Uterus (tissue), 3 donors: ENCODE measurements at regions not wholly inside any gene's neighbourhood (a gene's known extent, or its start where the extent isn't known, plus 50 kb on each side); places are given as distances from the start of the nearest gene placed in this dataset.

Source experiments
- DNase-seq, 2 donors: peaks; one replicate each; pipeline ENCODE4 v3.0.0-alpha.2; 2019 to 2020
- H3K27ac ChIP-seq, 2 donors: fragments of 200-600 bp; sonication (generic); 1 replicate in 1 of 2; 2 replicates in 1 of 2; pipeline ENCODE4 v1.5.1; 2016 to 2018
- H3K27me3 ChIP-seq, 2 donors: fragments of 200-600 bp; sonication (generic); one replicate each; pipeline ENCODE4 v1.5.1; 2018 to 2019; ENCODE audit warnings: control low read depth in 1 of 2
- H3K36me3 ChIP-seq, 2 donors: fragments of 200-600 bp; sonication (generic); one replicate each; pipeline ENCODE4 v1.5.1; 2019; ENCODE audit warnings: control low read depth in 1 of 2
- H3K4me1 ChIP-seq, 2 donors: fragments of 200-600 bp; sonication (generic); one replicate each; pipeline ENCODE4 v1.5.1; 2018 to 2019; ENCODE audit warnings: control low read depth in 1 of 2
- H3K4me3 ChIP-seq, 2 donors: fragments of 200-600 bp; sonication (generic); 1 replicate in 1 of 2; 2 replicates in 1 of 2; pipeline ENCODE4 v1.5.1; 2018 to 2019; ENCODE audit warnings: mild to moderate bottlenecking in 1 of 2
- H3K9me3 ChIP-seq, 2 donors: fragments of 200-600 bp; sonication (generic); one replicate each; pipeline ENCODE4 v1.5.1; 2019; ENCODE audit warnings: control low read depth in 1 of 2
- CTCF ChIP-seq, 4 experiments: fragments of 200-600 bp in 2 of 4; fragments of 450-650 bp in 2 of 4; sonication (generic) in 2 of 4; IDR thresholded peaks; one replicate each; pipeline ENCODE4 v1.5.1; 2016 to 2019; ENCODE audit warnings: antibody characterized with exemption in 4 of 4, mild to moderate bottlenecking in 2 of 4, moderate library complexity in 1 of 4
- POLR2A ChIP-seq, 2 donors: fragments of 450-650 bp; IDR thresholded peaks; one replicate each; pipeline ENCODE4 v1.6.1; 2016; ENCODE audit warnings: antibody characterized with exemption in 2 of 2, mild to moderate bottlenecking in 1 of 2, moderate library complexity in 1 of 2
- intact Hi-C: fragments of 100-400 bp; cut with DNase I; formaldehyde crosslinking; loops from one replicate; pipeline ENCODE4 v1.15.1; 2023; ENCODE audit warnings: low total_unique reads
- donor health status: DM: yes; HTN: yes; CAD: no.

- TF ChIP-seq CTCF (IDR thresholded peaks at IDR 0.05) (no peak), POLR2A (IDR thresholded peaks at IDR 0.05) (no peak)
Measured at GRCh38 chr2:195364015-195364965, 292.7 kb upstream of the SLC39A10 start.

DNA sequence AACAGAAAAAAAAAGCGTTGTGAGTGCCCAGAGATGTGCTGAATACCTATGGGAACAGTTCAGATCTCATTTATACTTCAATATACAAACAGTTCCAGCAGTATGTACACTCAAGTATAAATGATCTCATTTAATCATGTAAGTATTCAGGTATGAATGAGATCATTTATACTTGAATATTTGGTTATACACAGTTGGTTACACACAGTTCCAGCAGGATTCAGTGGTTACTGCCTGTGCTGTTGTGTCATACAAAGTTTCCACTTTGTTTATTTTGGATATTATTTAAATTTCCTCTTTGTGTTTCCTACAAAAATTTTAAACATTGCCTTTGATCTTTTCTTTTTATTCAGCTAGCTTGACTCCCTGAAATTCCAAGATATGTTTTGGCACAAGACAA, 293.5 kb upstream of the SLC39A10 start:
- intact Hi-C loops, result no loop called here
- H3K4me1 ChIP-seq, result no peaks in the 10 kb centered on the region
- no peaks in the 10 kb centered on the region for H3K36me3 ChIP-seq
- no peaks in the 10 kb centered on the region for H3K9me3 ChIP-seq
- no peak for TF ChIP-seq POLR2A (IDR thresholded peaks at IDR 0.05)
- no peak for TF ChIP-seq CTCF (IDR thresholded peaks at IDR 0.05)
- no peak for DNase-seq
- no peak overlapping the region for H3K27ac ChIP-seq
- H3K4me3 ChIP-seq, result no peak overlapping the region
- H3K27me3 ChIP-seq, result no peaks in the 10 kb centered on the region

More at GRCh38 chr2:195364015-195364965, 292.7 kb upstream of the SLC39A10 start:
- intact Hi-C loops, result no loop called here
- Histone ChIP-seq H3K4me1 (no peaks in the 10 kb centered on the region), H3K27me3 (no peaks in the 10 kb centered on the region), H3K27ac (peak overlapping the region in 1 of 2 donors; percentile 31), H3K36me3 (no peaks in the 10 kb centered on the region), H3K4me3 (no peak overlapping the region), H3K9me3 (no peaks in the 10 kb centered on the region)
- DNase-seq, result no peak

DNA sequence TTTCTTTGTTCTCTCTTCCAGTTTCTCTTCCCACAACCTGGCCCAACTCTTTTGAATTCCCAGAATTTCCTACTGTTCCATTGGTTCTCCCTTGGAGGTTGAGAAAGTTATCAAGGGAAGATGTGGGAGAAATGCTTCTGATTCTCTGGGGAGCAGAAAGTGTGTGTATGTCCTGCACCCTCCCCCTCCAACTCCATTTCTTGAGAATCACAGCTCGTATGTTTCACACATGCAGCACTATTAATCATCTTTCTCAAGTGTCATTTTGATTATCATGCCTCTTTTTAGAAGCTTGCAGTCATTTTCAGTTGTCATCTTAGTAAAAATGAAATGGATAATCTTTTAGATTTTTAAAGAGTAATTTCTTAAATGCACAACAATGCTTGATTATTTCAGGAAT, 296.8 kb upstream of the SLC39A10 start:
- TF ChIP-seq CTCF (IDR thresholded peaks at IDR 0.05), result no peak
- TF ChIP-seq POLR2A (IDR thresholded peaks at IDR 0.05), result no peak
- H3K27ac ChIP-seq, result no peak overlapping the region
- no peak for DNase-seq

GRCh38 chr2:195359043-195359735, 297.8 kb upstream of the SLC39A10 start:
- Histone ChIP-seq H3K4me1 (no peaks in the 10 kb centered on the region), H3K27ac (no peak overlapping the region), H3K36me3 (no peaks in the 10 kb centered on the region), H3K27me3 (no peaks in the 10 kb centered on the region), H3K4me3 (no peak overlapping the region), H3K9me3 (no peaks in the 10 kb centered on the region)
- intact Hi-C loops, result no loop called here
- no peak for DNase-seq
- TF ChIP-seq POLR2A (IDR thresholded peaks at IDR 0.05), result no peak
- TF ChIP-seq CTCF (IDR thresholded peaks at IDR 0.05), result no peak

More for the DNA sequence above, 296.8 kb upstream of the SLC39A10 start:
- H3K9me3 ChIP-seq, result no peaks in the 10 kb centered on the region
- no peak overlapping the region for H3K4me3 ChIP-seq
- H3K36me3 ChIP-seq, result no peaks in the 10 kb centered on the region
- H3K4me1 ChIP-seq, result no peaks in the 10 kb centered on the region
- intact Hi-C loops, result no loop called here
- H3K27me3 ChIP-seq, result no peaks in the 10 kb centered on the region

GRCh38 chr2:195356920-195357440, 300.0 kb upstream of the SLC39A10 start:
- Histone ChIP-seq H3K27ac (no peak overlapping the region), H3K36me3 (no peaks in the 10 kb centered on the region), H3K4me3 (no peak overlapping the region), H3K4me1 (no peaks in the 10 kb centered on the region), H3K9me3 (no peaks in the 10 kb centered on the region), H3K27me3 (no peaks in the 10 kb centered on the region)
- no peak for DNase-seq
- intact Hi-C loops, result no loop called here
- TF ChIP-seq CTCF (IDR thresholded peaks at IDR 0.05) (no peak), POLR2A (IDR thresholded peaks at IDR 0.05) (no peak)
